Ovary (tissue), 7 donors: ENCODE measurements at regions not wholly inside any gene's neighbourhood (a gene's known extent, or its start where the extent isn't known, plus 50 kb on each side); places are given as distances from the start of the nearest gene placed in this dataset.

ENCODE experiments used
- DNase-seq, 5 donors: peaks; one replicate each; pipeline ENCODE4 v3.0.0-alpha.2; 2019 to 2020
- H3K27ac ChIP-seq, 2 donors: fragments of 200-600 bp; one replicate each; pipeline versions ENCODE4 v1.5.1 to v1.8.0; 2019 to 2022
- H3K27me3 ChIP-seq: fragments of 200-600 bp; one replicate; pipeline ENCODE4 v1.8.0; 2022
- H3K36me3 ChIP-seq: fragments of 200-600 bp; sonication (generic); one replicate; pipeline ENCODE4 v1.5.1; 2019
- H3K4me1 ChIP-seq: one replicate; pipeline ENCODE4 v1.8.1; 2013; ENCODE audit warnings: mild to moderate bottlenecking, moderate library complexity; ENCODE audit not compliant: insufficient read depth
- H3K4me3 ChIP-seq: fragments of 200-600 bp; sonication (generic); one replicate; pipeline ENCODE4 v1.5.1; 2017
- H3K9me3 ChIP-seq, 2 donors: fragments of 200-600 bp in 1 of 2; sonication (generic) in 1 of 2; one replicate each; pipeline versions ENCODE4 v1.5.1 to v1.8.1; 2013 to 2019; ENCODE audit warnings: mild to moderate bottlenecking in 1 of 2, moderate library complexity in 1 of 2
- CTCF ChIP-seq, 3 donors: fragments of 450-650 bp in 2 of 3; fragments of 200-600 bp in 1 of 3; IDR thresholded peaks; one replicate each; pipeline versions ENCODE4 v1.5.1 to v1.8.0; 2016 to 2022; ENCODE audit warnings: antibody characterized with exemption in 3 of 3, mild to moderate bottlenecking in 1 of 3
- EP300 ChIP-seq: sonication (generic); formaldehyde crosslinking; IDR thresholded peaks from one replicate; pipeline ENCODE4 v1.6.1; 2017; ENCODE audit warnings: antibody characterized with exemption
- POLR2A ChIP-seq: fragments of 450-650 bp; IDR thresholded peaks from one replicate; pipeline ENCODE4 v1.6.1; 2017; ENCODE audit warnings: antibody characterized with exemption, mild to moderate bottlenecking, moderate library complexity
- WGBS, 3 donors: extraction: QIAGEN DNeasy Blood & Tissue Kit in 1 of 3; methylation state at CpG; one replicate each; pipeline versions ENCODE4 v1.1.5 to v1.1.7; 2013 to 2017; 5-methylcytosine and 5-hydroxymethylcytosine counted together
- intact Hi-C, 4 donors: fragments of 100-400 bp; cut with DNase I; formaldehyde crosslinking; loops; one replicate each; pipeline versions ENCODE4 v1.11.0 to v1.15.1; 2022 to 2023
- donor health status: DM: no; HTN: no; CAD: no; lungs with moderate emphysema.
- donor health status: DM: no; HTN: no; CAD: no.
- donor health status: Bipolar disorder and iron deficiency.
- donor health status: DM: no; HTN: no; CAD: no.
- donor health status: DM: yes; HTN: yes; CAD: no.

GRCh38 chr5:129359450-129359849, 100.6 kb upstream of the ADAMTS19 start:
- TF ChIP-seq CTCF (IDR thresholded peaks at IDR 0.05) (no peak), EP300 (no peak), POLR2A (no peak)
- DNase-seq, result no peak
- intact Hi-C loops, result no loop called here
- WGBS, 3 donors, result 67 to 85% (median 82%) methylated on average over 2 of the region's 2 CpGs
- Histone ChIP-seq H3K4me1 (no peaks in the 10 kb centered on the region), H3K27ac (no peak overlapping the region), H3K4me3 (no peak overlapping the region), H3K9me3 (no peaks in the 10 kb centered on the region), H3K36me3 (no peaks in the 10 kb centered on the region), H3K27me3 (no peaks in the 10 kb centered on the region)

DNA sequence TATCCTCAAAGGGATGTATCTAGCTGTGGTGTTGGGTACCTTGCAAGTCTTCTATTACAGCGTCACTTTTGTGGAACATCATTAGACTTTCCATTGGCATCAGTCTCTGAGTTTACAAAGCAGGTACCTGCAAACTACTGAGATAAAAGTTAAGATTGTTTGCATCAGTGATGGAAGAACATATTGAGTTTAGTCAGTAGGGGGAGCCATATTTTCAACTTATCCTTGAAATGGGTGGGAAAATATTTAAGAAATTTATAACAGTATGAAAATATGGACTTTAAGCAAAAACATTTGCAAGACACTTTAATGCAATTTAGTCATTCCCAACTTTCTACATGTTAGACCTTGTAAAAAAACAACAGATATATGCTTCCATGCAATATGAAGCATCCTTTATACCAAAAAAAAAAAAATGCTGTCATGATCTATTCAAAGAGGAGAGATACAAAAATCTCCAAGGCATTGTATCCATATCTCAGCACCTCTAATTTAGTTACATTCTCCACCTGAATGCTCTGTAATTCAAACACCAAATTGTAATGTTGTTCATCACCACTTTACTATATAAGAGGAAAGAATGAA, 98.6 kb upstream of the ADAMTS19 start:
- intact Hi-C loops, result no loop called here

DNA sequence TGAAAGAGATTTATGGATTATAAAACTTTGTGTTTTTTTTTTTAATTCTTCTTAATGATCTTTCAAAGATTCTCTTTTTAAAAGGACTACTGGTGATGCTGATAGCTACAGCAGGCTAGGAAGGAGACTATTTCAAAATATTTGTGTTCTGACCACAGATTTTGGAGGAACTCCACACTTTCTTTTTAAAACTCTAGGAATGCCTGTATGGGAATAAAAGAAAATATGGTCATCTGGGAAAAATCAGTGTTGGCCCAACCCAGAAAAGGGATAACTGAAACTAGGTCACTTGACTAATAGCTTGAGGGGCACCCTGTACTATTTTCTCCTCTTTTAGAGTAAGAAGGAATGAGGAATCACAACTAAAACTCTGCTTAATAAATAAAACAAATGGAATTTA, 97.6 kb upstream of the ADAMTS19 start:
- no peak overlapping the region for H3K27ac ChIP-seq
- intact Hi-C loops, result no loop called here
- no peaks in the 10 kb centered on the region for H3K4me1 ChIP-seq
- no peak for DNase-seq
- no peaks in the 10 kb centered on the region for H3K9me3 ChIP-seq
- TF ChIP-seq POLR2A, result no peak
- TF ChIP-seq EP300, result no peak
- TF ChIP-seq CTCF (IDR thresholded peaks at IDR 0.05), result no peak
- H3K4me3 ChIP-seq, result no peak overlapping the region
- H3K27me3 ChIP-seq, result no peaks in the 10 kb centered on the region
- no peaks in the 10 kb centered on the region for H3K36me3 ChIP-seq

More for the DNA sequence above, 98.6 kb upstream of the ADAMTS19 start:
- no peak for DNase-seq
- H3K4me3 ChIP-seq, result no peak overlapping the region
- no peaks in the 10 kb centered on the region for H3K4me1 ChIP-seq
- TF ChIP-seq EP300 (no peak), POLR2A (no peak), CTCF (IDR thresholded peaks at IDR 0.05) (no peak)
- H3K36me3 ChIP-seq, result no peaks in the 10 kb centered on the region
- no peak overlapping the region for H3K27ac ChIP-seq
- no peaks in the 10 kb centered on the region for H3K27me3 ChIP-seq
- WGBS, 3 donors, result 90 to 96% (median 92%) methylated on average over 1 of the region's 1 CpG
- H3K9me3 ChIP-seq, result no peaks in the 10 kb centered on the region

DNA sequence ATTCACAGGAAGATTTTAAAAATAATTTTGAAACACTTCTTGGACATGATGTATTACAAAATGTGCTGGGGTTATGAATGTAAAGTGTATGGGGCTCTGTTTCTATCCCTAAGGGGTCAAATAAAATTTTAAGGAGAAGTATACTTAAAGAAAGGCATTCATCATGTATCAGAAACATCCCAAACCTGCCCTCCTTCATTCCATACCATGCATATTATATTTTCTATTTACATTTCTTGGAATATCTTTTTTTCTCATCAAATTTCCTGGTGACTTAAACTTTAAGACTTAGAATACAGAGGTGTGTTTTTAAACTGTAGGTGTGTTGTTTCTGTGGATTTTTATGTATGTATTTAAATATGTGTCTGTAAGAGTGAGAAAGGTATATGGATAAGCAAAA, 96.1 kb upstream of the ADAMTS19 start:
- TF ChIP-seq CTCF (IDR thresholded peaks at IDR 0.05) (no peak), EP300 (no peak), POLR2A (no peak)
- no peaks in the 10 kb centered on the region for H3K9me3 ChIP-seq
- no peak overlapping the region for H3K27ac ChIP-seq
- H3K27me3 ChIP-seq, result no peaks in the 10 kb centered on the region
- no peaks in the 10 kb centered on the region for H3K36me3 ChIP-seq
- no peak for DNase-seq
- intact Hi-C loops, result no loop called here
- no peaks in the 10 kb centered on the region for H3K4me1 ChIP-seq
- H3K4me3 ChIP-seq, result no peak overlapping the region

GRCh38 chr5:129367883-129368282, 92.2 kb upstream of the ADAMTS19 start:
- TF ChIP-seq EP300, result no peak
- no peak for TF ChIP-seq CTCF (IDR thresholded peaks at IDR 0.05)
- TF ChIP-seq POLR2A, result no peak
- intact Hi-C loops, result no loop called here
- Histone ChIP-seq H3K27ac (no peak overlapping the region), H3K4me1 (no peaks in the 10 kb centered on the region), H3K36me3 (no peaks in the 10 kb centered on the region), H3K9me3 (no peaks in the 10 kb centered on the region), H3K4me3 (no peak overlapping the region), H3K27me3 (no peaks in the 10 kb centered on the region)
- WGBS, 3 donors, result 15 to 35% (median 27%) methylated on average over 1 of the region's 1 CpG
- DNase-seq, result no peak
